ENCODE measurements at regions not wholly inside any gene's neighbourhood (a gene's known extent, or its start where the extent isn't known, plus 50 kb on each side); places are given as distances from the start of the nearest gene placed in this dataset.
"Not testable (repeated sequence)": the region's sequence is repeated elsewhere in the genome, so short reads cannot be mapped to it uniquely, and the experiment has no call there.

DNA sequence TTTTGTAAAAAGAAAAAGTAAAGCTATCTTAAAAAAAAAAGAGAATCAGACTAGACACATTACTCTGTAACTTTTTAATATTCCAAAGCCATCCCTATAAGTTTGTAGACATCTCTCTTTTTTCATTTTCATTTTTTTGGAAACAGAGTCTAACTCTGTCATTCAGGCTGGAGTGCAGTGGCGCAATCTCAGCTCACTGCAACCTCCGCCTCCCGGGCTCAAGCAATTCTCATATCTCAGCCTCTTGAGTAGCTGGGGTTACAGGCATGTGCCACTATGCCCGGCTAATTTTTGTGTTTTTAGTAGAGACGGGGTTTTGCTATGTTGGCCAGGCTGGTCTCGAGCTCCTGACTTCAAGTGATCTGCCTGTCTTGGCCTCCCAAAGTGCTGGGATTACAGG is 51.4 kb upstream of the ANKH start:
- not testable (repeated sequence) for DNase-seq

DNA sequence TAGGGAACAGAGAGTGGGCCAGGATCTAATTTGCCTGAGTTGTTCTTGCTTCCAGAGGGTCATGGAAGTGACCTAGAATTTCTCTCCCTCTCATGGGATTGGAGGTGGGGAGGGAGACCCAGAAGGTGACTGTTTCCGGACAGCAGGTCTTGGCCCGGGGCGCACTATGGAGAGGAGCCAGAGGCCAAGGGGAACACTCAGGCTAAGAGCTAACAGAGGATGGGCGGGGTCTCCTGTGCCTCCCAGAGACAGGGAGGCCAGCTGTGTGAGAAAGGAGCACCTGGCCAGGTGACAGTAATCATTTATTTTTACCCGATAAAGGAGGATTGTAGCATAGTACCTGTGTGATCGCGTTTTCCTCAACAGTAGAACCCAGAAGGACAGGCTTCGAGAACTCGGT is 50.9 kb upstream of the ANKH start:
- no peak for DNase-seq

Measured in NCI-H2081 treated with DMSO at 0.1 percent for 48 hours (cell line).